Peyer's patch (tissue), 4 donors: ENCODE measurements at regions not wholly inside any gene's neighbourhood (a gene's known extent, or its start where the extent isn't known, plus 50 kb on each side); places are given as distances from the start of the nearest gene placed in this dataset.

Experiments used
- DNase-seq, 3 donors: peaks; one replicate each; pipeline ENCODE4 v3.0.0-alpha.2; 2017 to 2019
- H3K27ac ChIP-seq, 4 donors: fragments of 200-600 bp; sonication (generic); one replicate each; pipeline ENCODE4 v1.5.1; 2016 to 2019
- H3K27me3 ChIP-seq, 2 donors: fragments of 200-600 bp; sonication (generic); one replicate each; pipeline ENCODE4 v1.5.1; 2019
- H3K36me3 ChIP-seq, 3 donors: fragments of 200-600 bp; sonication (generic); one replicate each; pipeline ENCODE4 v1.5.1; 2016 to 2019
- H3K4me1 ChIP-seq, 4 donors: fragments of 200-600 bp; sonication (generic); one replicate each; pipeline ENCODE4 v1.5.1; 2016 to 2019
- H3K4me3 ChIP-seq, 4 donors: fragments of 200-600 bp; sonication (generic); 1 replicate in 3 of 4; 2 replicates in 1 of 4; pipeline ENCODE4 v1.5.1; 2016 to 2019; ENCODE audit warnings: mild to moderate bottlenecking in 1 of 4
- H3K9me3 ChIP-seq, 4 donors: fragments of 200-600 bp; sonication (generic); one replicate each; pipeline ENCODE4 v1.5.1; 2016 to 2019; ENCODE audit warnings: mild to moderate bottlenecking in 1 of 4
- POLR2A ChIP-seq, 2 donors: fragments of 450-650 bp; IDR thresholded peaks; one replicate each; pipeline ENCODE4 v1.5.1; 2017; ENCODE audit warnings: antibody characterized with exemption in 2 of 2, mild to moderate bottlenecking in 2 of 2, moderate library complexity in 2 of 2
- TF ChIP-seq, protein P1 (sequence below), 6 experiments: fragments of 450-650 bp in 4 of 6; fragments of 200-600 bp in 2 of 6; sonication (generic) in 1 of 6; IDR thresholded peaks; one replicate each; pipeline ENCODE4 v1.5.1; 2017 to 2019; ENCODE audit warnings: antibody characterized with exemption in 6 of 6, mild to moderate bottlenecking in 3 of 6, moderate library complexity in 1 of 6

DNA sequence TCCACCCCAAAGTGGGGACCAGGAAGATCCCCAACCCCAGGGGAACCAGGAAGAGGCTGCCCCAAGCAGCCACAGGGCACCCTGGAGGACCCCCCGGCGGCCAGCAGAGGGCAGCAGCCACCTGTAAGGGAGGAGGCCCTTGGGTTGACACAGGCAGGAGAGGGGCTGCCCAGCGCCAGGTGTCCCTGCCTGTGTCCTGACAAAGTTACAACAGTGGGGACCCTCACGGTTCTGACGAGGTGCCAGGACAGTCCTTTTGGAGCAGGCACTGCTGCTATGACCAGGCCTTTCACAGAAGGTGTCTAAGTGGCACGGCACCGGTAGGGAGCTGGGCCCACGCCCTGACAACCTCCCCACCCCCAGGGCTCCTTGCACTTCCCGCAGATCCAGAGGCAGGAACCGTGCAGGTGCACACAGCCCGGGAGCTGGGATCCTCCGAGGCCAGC, 176.7 kb downstream of the BMP7 start:
- no peak overlapping the region for H3K4me3 ChIP-seq
- H3K9me3 ChIP-seq, result no peaks in the 10 kb centered on the region
- peak; percentile 18 to 79 (median 71) for DNase-seq
- H3K27me3 ChIP-seq, result no peaks in the 10 kb centered on the region
- H3K36me3 ChIP-seq, result no peaks in the 10 kb centered on the region
- TF ChIP-seq POLR2A (IDR thresholded peaks at IDR 0.05), result no peak
- TF ChIP-seq, protein P1, sequence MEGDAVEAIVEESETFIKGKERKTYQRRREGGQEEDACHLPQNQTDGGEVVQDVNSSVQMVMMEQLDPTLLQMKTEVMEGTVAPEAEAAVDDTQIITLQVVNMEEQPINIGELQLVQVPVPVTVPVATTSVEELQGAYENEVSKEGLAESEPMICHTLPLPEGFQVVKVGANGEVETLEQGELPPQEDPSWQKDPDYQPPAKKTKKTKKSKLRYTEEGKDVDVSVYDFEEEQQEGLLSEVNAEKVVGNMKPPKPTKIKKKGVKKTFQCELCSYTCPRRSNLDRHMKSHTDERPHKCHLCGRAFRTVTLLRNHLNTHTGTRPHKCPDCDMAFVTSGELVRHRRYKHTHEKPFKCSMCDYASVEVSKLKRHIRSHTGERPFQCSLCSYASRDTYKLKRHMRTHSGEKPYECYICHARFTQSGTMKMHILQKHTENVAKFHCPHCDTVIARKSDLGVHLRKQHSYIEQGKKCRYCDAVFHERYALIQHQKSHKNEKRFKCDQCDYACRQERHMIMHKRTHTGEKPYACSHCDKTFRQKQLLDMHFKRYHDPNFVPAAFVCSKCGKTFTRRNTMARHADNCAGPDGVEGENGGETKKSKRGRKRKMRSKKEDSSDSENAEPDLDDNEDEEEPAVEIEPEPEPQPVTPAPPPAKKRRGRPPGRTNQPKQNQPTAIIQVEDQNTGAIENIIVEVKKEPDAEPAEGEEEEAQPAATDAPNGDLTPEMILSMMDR (IDR thresholded peaks at IDR 0.05), result peak in 5 of 6 experiments; percentile 25 to 75 (median 68)
- H3K27ac ChIP-seq, result no peak overlapping the region
- H3K4me1 ChIP-seq, result no peaks in the 10 kb centered on the region

DNA sequence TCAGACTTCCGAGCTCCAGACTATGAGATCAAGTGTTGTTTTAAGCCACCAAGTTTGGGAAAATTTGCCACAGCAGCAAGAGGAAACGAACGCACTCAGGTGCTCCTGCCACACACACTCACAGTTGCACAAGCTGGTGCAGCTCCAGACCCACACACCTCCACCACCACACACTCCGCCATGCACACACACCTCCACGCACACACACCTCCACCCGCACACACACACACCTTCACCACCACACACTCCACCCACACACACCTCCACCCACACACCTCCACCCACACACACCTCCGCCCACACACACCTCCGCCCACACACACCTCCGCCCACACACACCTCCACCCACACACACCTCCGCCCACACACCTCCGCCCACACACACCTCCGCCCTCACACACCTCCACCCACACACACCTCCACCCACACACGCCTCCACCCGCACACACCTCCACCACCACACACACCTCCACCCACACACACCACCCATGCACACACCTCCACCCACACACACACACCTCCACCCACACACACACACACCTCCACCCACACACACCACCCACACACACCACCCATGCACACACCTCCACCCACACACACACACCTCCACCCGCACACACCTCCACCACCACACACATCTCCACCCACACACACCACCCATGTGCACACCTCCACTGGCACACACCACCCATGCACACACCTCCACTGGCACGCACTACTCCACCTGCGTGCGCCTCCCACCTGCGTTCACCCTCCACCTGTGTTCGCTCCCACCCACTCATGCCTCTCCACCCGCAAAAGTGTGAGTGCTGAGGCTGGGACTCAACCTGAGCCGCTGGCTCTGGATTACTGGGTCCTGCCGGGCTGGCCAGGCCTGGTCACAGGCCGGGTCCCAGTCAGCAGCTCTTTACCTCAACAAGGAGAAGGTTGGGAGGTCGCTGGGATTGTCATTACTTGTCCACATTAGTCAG, 175.6 kb downstream of the BMP7 start:
- no peaks in the 10 kb centered on the region for H3K27me3 ChIP-seq

DNA sequence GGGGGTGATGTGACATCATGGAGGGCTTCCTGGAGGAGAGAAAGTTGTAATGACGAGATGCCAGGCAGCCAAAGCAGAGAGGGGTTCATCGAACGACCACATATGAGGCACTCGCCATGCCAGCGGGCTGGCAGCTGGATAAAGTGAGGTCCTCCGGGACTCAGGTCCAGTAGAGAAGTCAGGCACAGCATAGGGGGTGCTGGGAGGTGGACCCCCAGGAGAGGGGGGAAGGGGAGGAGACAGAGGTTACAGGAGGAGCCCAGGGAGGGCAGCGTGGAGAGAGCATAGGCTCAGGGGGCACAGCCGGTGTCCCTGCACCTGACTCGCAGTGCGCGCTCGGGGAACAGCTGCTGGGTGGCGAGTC, 174.7 kb downstream of the BMP7 start:
- Histone ChIP-seq H3K36me3 (no peaks in the 10 kb centered on the region), H3K4me1 (no peaks in the 10 kb centered on the region), H3K27me3 (no peaks in the 10 kb centered on the region), H3K4me3 (no peak overlapping the region), H3K27ac (no peak overlapping the region), H3K9me3 (no peaks in the 10 kb centered on the region)
- TF ChIP-seq, protein P1 (IDR thresholded peaks at IDR 0.05), result no peak
- no peak for TF ChIP-seq POLR2A (IDR thresholded peaks at IDR 0.05)
- no peak for DNase-seq

More for the DNA sequence above, 175.6 kb downstream of the BMP7 start:
- H3K27ac ChIP-seq, result no peak overlapping the region
- no peak for TF ChIP-seq POLR2A (IDR thresholded peaks at IDR 0.05)
- TF ChIP-seq, protein P1 (IDR thresholded peaks at IDR 0.05), result no peak
- no peak overlapping the region for H3K4me3 ChIP-seq
- H3K9me3 ChIP-seq, result no peaks in the 10 kb centered on the region
- no peaks in the 10 kb centered on the region for H3K36me3 ChIP-seq
- DNase-seq, result peak in 1 of 3 donors; percentile 38
- H3K4me1 ChIP-seq, result no peaks in the 10 kb centered on the region

DNA sequence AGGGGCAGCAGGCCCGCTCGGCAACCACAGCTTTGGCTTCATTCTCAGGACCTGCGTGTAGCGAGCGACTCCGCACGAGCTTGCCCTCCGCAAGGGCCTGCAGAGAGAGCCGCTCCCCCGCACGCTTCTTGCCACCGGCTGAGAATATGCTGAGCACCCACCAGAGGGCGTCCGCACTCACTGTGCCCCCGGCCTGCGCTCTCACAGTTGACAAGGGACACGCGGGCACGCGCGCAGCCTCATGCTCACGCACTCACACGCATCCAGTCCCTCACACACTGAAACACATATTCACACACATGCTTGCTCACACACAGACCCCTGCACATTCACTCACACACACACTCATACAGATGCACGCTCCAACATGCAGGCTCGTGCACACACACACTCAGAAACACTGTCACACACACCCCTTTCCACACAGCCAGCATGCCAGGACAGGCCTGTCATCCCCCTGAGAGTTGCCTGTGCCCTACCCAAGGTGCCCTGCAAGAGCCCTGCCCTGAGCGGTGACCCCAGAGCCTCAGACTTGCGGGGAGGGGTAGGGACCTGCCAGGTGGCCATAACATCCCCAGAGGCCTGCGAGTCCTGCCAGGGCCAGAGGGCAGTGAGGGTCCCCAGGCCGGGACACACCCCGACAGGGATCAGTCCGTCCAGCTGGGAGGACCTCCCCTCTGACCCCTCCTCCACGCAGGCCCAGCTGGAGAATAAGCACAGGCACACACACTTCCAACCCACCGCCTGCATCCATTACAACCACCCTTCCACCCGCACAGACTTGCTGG, 174.1 kb downstream of the BMP7 start:
- peak; percentile 20 to 69 (median 67) for DNase-seq
- no peaks in the 10 kb centered on the region for H3K27me3 ChIP-seq

DNA sequence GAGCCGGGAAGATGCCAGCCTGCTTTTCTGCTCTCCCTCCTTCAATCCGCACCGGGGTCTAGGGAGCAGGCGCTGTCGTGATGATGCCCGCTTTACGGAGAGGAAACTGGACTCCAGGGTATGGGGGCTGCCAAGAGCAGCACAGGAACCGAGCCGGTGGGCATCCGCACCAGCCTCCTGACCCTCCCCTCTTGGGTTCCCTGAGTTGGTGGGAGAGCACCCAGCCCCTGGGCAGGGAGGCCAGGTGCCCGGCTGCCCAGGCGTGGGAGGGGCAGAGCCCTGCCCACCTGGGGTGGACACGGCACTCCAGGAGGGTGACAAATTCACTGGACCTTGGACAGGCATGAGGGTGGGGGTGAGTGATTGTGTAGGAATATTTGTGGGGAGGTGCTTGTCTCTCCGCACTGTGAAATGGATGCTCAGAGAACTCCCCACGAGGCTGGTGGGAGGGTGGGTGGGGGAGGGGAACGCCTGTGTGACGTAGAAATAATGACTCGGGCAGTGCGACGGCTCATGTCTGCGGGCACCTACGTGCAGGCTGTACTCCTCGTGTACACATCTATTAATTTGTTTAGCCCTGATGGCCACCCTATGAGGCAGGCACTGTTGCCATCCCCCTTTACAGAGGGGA, 173.4 kb downstream of the BMP7 start:
- H3K4me3 ChIP-seq, result no peak overlapping the region
- H3K4me1 ChIP-seq, result no peaks in the 10 kb centered on the region
- H3K9me3 ChIP-seq, result no peaks in the 10 kb centered on the region
- no peak for DNase-seq
- TF ChIP-seq, protein P1 (IDR thresholded peaks at IDR 0.05), result no peak
- TF ChIP-seq POLR2A (IDR thresholded peaks at IDR 0.05), result no peak
- H3K36me3 ChIP-seq, result no peaks in the 10 kb centered on the region
- no peaks in the 10 kb centered on the region for H3K27me3 ChIP-seq
- no peak overlapping the region for H3K27ac ChIP-seq

More for the DNA sequence above, 174.1 kb downstream of the BMP7 start:
- no peaks in the 10 kb centered on the region for H3K9me3 ChIP-seq
- H3K36me3 ChIP-seq, result no peaks in the 10 kb centered on the region
- no peak overlapping the region for H3K4me3 ChIP-seq
- TF ChIP-seq, protein P1 (IDR thresholded peaks at IDR 0.05), result peak in 5 of 6 experiments; percentile 10 to 67 (median 61)
- no peak for TF ChIP-seq POLR2A (IDR thresholded peaks at IDR 0.05)
- H3K27ac ChIP-seq, result no peak overlapping the region
- H3K4me1 ChIP-seq, result no peaks in the 10 kb centered on the region
